ENCODE measurements at regions not wholly inside any gene's neighbourhood (a gene's known extent, or its start where the extent isn't known, plus 50 kb on each side); places are given as distances from the start of the nearest gene placed in this dataset.

- no peaks in the 10 kb centered on the region for H3K36me3 ChIP-seq
- no peak overlapping the region for H3K27ac ChIP-seq
- H3K9me3 ChIP-seq: no peaks in the 10 kb centered on the region
- intact Hi-C loops (cut with DNase I): no loop called here
- TF ChIP-seq CTCF (IDR thresholded peaks at IDR 0.05): no peak
- no peak overlapping the region for H3K4me3 ChIP-seq
- no peaks in the 10 kb centered on the region for H3K4me1 ChIP-seq
- no peak for DNase-seq (ENCODE audit: low spot score in 2 of 2)
- H3K27me3 ChIP-seq: no peaks in the 10 kb centered on the region
These were observed 1063.8 kb downstream of the EFNB2 start for GRCh38 chr13:105471673-105472072.

GRCh38 chr13:105466376-105466775, 1069.1 kb downstream of the EFNB2 start:
- TF ChIP-seq CTCF (IDR thresholded peaks at IDR 0.05): no peak
- H3K4me1 ChIP-seq: no peaks in the 10 kb centered on the region
- no peak overlapping the region for H3K27ac ChIP-seq
- H3K9me3 ChIP-seq: no peaks in the 10 kb centered on the region
- H3K4me3 ChIP-seq: no peak overlapping the region
- no peaks in the 10 kb centered on the region for H3K36me3 ChIP-seq
- no peaks in the 10 kb centered on the region for H3K27me3 ChIP-seq
- no peak for DNase-seq (ENCODE audit: low spot score in 2 of 2)
- intact Hi-C loops (cut with DNase I): no loop called here

- no peak for DNase-seq (ENCODE audit: low spot score in 2 of 2)
- intact Hi-C loops (cut with DNase I): no loop called here
- no peaks in the 10 kb centered on the region for H3K27me3 ChIP-seq
- H3K4me1 ChIP-seq: no peaks in the 10 kb centered on the region
- no peak within 1 kb of the TSS for H3K27ac ChIP-seq
- no peaks in the 10 kb centered on the region for H3K36me3 ChIP-seq
- no peaks in the 10 kb centered on the region for H3K9me3 ChIP-seq
- no peak within 1 kb of the TSS for H3K4me3 ChIP-seq
- no peak for TF ChIP-seq CTCF (IDR thresholded peaks at IDR 0.05)
These were observed 1069.7 kb downstream of the EFNB2 start, which contains the start of gene DAOA for GRCh38 chr13:105465745-105466144. TSS of gene DAOA (plus strand) at chr13:105466045.

GRCh38 chr13:105465251-105465650, 1070.2 kb downstream of the EFNB2 start:
- H3K4me1 ChIP-seq: no peaks in the 10 kb centered on the region
- no peaks in the 10 kb centered on the region for H3K36me3 ChIP-seq
- no peak overlapping the region for H3K27ac ChIP-seq
- TF ChIP-seq CTCF (IDR thresholded peaks at IDR 0.05): no peak
- no peak for DNase-seq (ENCODE audit: low spot score in 2 of 2)
- H3K27me3 ChIP-seq: no peaks in the 10 kb centered on the region
- H3K9me3 ChIP-seq: no peaks in the 10 kb centered on the region
- intact Hi-C loops (cut with DNase I): no loop called here
- H3K4me3 ChIP-seq: no peak overlapping the region

- DNase-seq (ENCODE audit: low spot score in 2 of 2): no peak
- Histone ChIP-seq H3K27me3 (no peaks in the 10 kb centered on the region), H3K36me3 (no peaks in the 10 kb centered on the region), H3K27ac (no peak overlapping the region), H3K4me1 (no peaks in the 10 kb centered on the region), H3K4me3 (no peak overlapping the region), H3K9me3 (no peaks in the 10 kb centered on the region)
- TF ChIP-seq CTCF (IDR thresholded peaks at IDR 0.05): no peak
- intact Hi-C loops (cut with DNase I): no loop called here
These were observed 1071.2 kb downstream of the EFNB2 start for GRCh38 chr13:105464249-105464648.

- H3K27me3 ChIP-seq: no peaks in the 10 kb centered on the region
- H3K4me3 ChIP-seq: no peak overlapping the region
- no peaks in the 10 kb centered on the region for H3K4me1 ChIP-seq
- H3K36me3 ChIP-seq: no peaks in the 10 kb centered on the region
- H3K27ac ChIP-seq: no peak overlapping the region
- TF ChIP-seq CTCF (IDR thresholded peaks at IDR 0.05): no peak
- DNase-seq (ENCODE audit: low spot score in 2 of 2): no peak
- H3K9me3 ChIP-seq: no peaks in the 10 kb centered on the region
- intact Hi-C loops (cut with DNase I): no loop called here
These were observed 1072.4 kb downstream of the EFNB2 start for GRCh38 chr13:105463011-105463501.

Measured in ascending aorta (tissue), 2 donors.